ENCODE measurements at regions not wholly inside any gene's neighbourhood (a gene's known extent, or its start where the extent isn't known, plus 50 kb on each side); places are given as distances from the start of the nearest gene placed in this dataset.

DNA sequence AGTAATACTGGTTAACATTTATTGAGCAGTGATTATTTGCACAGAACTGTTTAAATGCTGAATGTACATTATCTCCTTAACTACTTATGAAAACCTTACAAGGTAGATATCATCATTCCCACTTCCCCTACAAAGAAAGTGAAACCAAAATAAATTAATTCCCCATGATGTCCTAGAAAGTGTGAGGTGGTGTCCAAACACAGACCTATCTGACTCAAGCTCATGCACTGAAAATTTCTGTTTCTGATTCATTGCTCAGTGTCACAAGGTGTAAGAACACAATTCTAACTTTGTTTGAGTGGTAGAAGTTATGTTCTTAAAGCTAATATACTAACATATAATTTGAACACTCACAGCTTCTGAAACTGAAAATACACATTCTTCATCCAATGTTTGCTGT, 178.7 kb downstream of the MRPL39 start:
- TF ChIP-seq, protein P1, sequence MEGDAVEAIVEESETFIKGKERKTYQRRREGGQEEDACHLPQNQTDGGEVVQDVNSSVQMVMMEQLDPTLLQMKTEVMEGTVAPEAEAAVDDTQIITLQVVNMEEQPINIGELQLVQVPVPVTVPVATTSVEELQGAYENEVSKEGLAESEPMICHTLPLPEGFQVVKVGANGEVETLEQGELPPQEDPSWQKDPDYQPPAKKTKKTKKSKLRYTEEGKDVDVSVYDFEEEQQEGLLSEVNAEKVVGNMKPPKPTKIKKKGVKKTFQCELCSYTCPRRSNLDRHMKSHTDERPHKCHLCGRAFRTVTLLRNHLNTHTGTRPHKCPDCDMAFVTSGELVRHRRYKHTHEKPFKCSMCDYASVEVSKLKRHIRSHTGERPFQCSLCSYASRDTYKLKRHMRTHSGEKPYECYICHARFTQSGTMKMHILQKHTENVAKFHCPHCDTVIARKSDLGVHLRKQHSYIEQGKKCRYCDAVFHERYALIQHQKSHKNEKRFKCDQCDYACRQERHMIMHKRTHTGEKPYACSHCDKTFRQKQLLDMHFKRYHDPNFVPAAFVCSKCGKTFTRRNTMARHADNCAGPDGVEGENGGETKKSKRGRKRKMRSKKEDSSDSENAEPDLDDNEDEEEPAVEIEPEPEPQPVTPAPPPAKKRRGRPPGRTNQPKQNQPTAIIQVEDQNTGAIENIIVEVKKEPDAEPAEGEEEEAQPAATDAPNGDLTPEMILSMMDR (IDR thresholded peaks at IDR 0.05) = no peak
- TF ChIP-seq POLR2A (IDR thresholded peaks at IDR 0.05) = no peak

Data from body of pancreas (tissue), 4 donors.